ENCODE measurements at regions not wholly inside any gene's neighbourhood (a gene's known extent, or its start where the extent isn't known, plus 50 kb on each side); places are given as distances from the start of the nearest gene placed in this dataset.

DNA sequence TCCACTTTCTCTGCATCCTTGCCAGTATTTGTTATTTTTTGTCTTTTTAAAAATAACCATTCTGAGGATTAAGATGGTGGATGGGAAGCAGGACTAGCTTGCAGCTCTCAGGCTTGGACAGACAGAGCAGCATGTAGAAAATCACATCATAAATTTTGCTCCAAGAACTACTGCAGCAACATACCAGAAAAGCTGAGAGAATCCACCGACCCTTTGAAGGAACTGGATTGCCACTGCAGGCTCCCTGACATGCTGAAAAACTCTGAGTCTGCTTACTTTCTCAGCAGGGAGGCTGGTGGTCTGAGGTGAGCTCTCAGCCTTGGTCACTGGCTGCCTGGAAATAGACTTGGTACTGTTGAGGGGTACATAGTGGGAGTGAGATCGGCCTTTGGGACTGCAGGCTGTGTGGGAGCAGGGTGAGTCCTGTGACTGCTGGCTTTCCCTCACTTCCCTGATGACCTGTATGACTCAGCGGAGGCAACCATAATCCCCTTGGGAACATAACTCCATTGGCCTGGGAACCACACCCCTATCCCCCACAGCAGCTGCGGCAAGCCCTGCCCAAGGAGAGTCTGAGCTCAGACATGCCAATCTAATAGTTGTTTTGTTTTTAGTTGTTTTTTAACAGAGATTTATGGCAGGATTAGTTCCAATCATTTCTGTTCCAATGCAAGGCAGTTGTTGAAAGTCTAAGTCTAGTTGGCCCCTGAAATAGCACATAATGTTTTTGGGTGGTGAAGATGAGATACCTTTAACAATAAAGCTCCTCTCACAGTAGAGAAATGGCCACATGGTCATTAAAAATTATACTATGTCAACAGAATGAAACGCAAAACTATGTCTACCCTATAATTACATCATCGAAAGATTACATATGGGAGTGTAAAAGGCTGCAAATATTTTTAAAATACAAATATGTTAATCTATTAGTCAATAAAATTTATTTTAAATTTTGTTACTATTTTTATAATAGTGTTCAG, 414.2 kb upstream of the CHAC2 start:
- WGBS, 2 experiments (ENCODE audit: low coverage in 1 of 2, low lambda C conversion rate in 2 of 2, missing lambda C conversion rate in 2 of 2), result 27% methylated on average over 6 of the region's 6 CpGs
- no peaks in the 10 kb centered on the region for H3F3A ChIP-seq (ENCODE audit: insufficient read depth)
- DNase-seq, result peak; percentile 52
- H3K27ac ChIP-seq, result no peak overlapping the region
- 0 out of 2 replicates have a peak, but pooled peaks cover 6% of the 10 kb centered on the region for H3K4me1 ChIP-seq (ENCODE audit: insufficient read depth)
- no peaks in the 10 kb centered on the region for H3K27me3 ChIP-seq (replicated peaks; ENCODE audit: insufficient read depth)
- H3K36me3 ChIP-seq (ENCODE audit: low read depth), result no peaks in the 10 kb centered on the region
- H3K4me2 ChIP-seq (ENCODE audit: unreplicated experiment), result no peak overlapping the region
- H3K4me3 ChIP-seq, result no peak overlapping the region
- TF ChIP-seq EZH2phosphoT487 (IDR thresholded peaks at IDR 0.05; ENCODE audit: insufficient read depth, low read depth), result no peak
- no peak for TF ChIP-seq EZH2 (IDR thresholded peaks at IDR 0.05; ENCODE audit: insufficient read depth, poor library complexity, severe bottlenecking)
- in situ Hi-C loops (cut with MboI), result no loop called here
- H3K79me2 ChIP-seq (ENCODE audit: insufficient read depth), result no peaks in the 10 kb centered on the region
- no peaks in the 10 kb centered on the region for H3K9me3 ChIP-seq (ENCODE audit: low read depth)
- no peaks in the 10 kb centered on the region for H3K9me2 ChIP-seq (ENCODE audit: insufficient read depth)
- no peaks in the 10 kb centered on the region for H4K20me1 ChIP-seq (ENCODE audit: insufficient read depth)
- H3K9ac ChIP-seq, result no peak overlapping the region
- H2AFZ ChIP-seq, result no peak overlapping the region

DNA sequence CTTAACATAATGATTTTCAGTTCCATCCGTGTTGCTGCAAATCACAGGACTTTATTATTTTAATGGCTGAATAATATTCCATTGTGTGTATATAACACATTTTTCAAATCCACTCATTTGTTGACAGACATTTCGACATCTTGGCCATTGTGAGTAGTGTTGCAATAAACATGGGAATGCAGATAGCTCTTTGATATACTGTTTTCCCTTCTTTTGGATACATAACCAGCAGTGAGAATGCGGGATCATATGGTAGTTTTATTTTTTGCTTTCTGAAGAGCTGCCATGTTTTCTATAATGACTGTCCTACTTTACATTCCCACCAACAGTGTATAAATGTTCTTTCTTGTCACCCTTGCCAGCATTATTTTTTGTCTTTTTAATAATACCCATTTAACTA, 420.3 kb upstream of the CHAC2 start:
- 45 to 57% methylated on average over 3 of the region's 3 CpGs for WGBS, 2 experiments (ENCODE audit: low coverage in 1 of 2, low lambda C conversion rate in 2 of 2, missing lambda C conversion rate in 2 of 2)
- Histone ChIP-seq H2AFZ (no peak overlapping the region), H4K20me1 (ENCODE audit: insufficient read depth) (no peaks in the 10 kb centered on the region), H3F3A (ENCODE audit: insufficient read depth) (no peaks in the 10 kb centered on the region), H3K9me3 (ENCODE audit: low read depth) (no peaks in the 10 kb centered on the region), H3K4me2 (ENCODE audit: unreplicated experiment) (no peak overlapping the region), H3K27me3 (replicated peaks; ENCODE audit: insufficient read depth) (no peaks in the 10 kb centered on the region; the same call in 1 of the 2 replicates), H3K79me2 (ENCODE audit: insufficient read depth) (no peaks in the 10 kb centered on the region), H3K9ac (no peak overlapping the region), H3K27ac (no peak overlapping the region), H3K36me3 (ENCODE audit: low read depth) (no peaks in the 10 kb centered on the region), H3K4me3 (no peak overlapping the region), H3K4me1 (ENCODE audit: insufficient read depth) (no peaks in the 10 kb centered on the region), H3K9me2 (ENCODE audit: insufficient read depth) (no peaks in the 10 kb centered on the region)
- no peak for DNase-seq
- no peak for TF ChIP-seq EZH2phosphoT487 (IDR thresholded peaks at IDR 0.05; ENCODE audit: insufficient read depth, low read depth)
- no peak for TF ChIP-seq EZH2 (IDR thresholded peaks at IDR 0.05; ENCODE audit: insufficient read depth, poor library complexity, severe bottlenecking)
- in situ Hi-C loops (cut with MboI), result no loop called here

DNA sequence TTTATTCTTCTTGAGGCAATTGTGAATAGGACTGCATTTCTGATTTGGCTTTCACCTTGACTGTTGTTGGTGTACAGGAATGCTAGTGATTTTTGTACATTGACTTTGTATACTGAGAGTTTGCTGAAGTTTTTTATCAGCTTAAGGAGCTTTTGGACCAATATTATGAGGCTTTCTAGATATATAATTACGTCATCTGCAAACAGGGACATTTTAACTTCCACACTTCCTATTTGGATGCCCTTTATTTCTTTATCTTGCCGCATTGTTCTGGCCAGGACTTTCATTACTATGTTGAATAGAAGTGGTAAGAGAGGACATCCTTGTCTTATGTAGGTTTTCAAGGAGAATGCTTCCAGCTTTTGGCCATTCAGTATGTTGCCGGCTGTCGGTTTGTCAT, 425.4 kb upstream of the CHAC2 start:
- DNase-seq, result no peak
- Histone ChIP-seq H3K9ac (no peak overlapping the region), H3F3A (ENCODE audit: insufficient read depth) (no peaks in the 10 kb centered on the region), H3K9me3 (ENCODE audit: low read depth) (no peaks in the 10 kb centered on the region), H3K36me3 (ENCODE audit: low read depth) (no peaks in the 10 kb centered on the region), H3K9me2 (ENCODE audit: insufficient read depth) (no peaks in the 10 kb centered on the region), H4K20me1 (ENCODE audit: insufficient read depth) (no peaks in the 10 kb centered on the region), H3K4me2 (ENCODE audit: unreplicated experiment) (no peak overlapping the region), H3K79me2 (ENCODE audit: insufficient read depth) (no peaks in the 10 kb centered on the region), H2AFZ (no peak overlapping the region), H3K27me3 (replicated peaks; ENCODE audit: insufficient read depth) (no peaks in the 10 kb centered on the region; the same call in 1 of the 2 replicates), H3K27ac (no peak overlapping the region), H3K4me3 (no peak overlapping the region), H3K4me1 (ENCODE audit: insufficient read depth) (no peaks in the 10 kb centered on the region)
- in situ Hi-C loops (cut with MboI), result no loop called here
- TF ChIP-seq EZH2 (IDR thresholded peaks at IDR 0.05; ENCODE audit: insufficient read depth, poor library complexity, severe bottlenecking), result no peak
- TF ChIP-seq EZH2phosphoT487 (IDR thresholded peaks at IDR 0.05; ENCODE audit: insufficient read depth, low read depth), result no peak
- 64 to 66% methylated on average over 4 of the region's 4 CpGs for WGBS, 2 experiments (ENCODE audit: low coverage in 1 of 2, low lambda C conversion rate in 2 of 2, missing lambda C conversion rate in 2 of 2)

DNA sequence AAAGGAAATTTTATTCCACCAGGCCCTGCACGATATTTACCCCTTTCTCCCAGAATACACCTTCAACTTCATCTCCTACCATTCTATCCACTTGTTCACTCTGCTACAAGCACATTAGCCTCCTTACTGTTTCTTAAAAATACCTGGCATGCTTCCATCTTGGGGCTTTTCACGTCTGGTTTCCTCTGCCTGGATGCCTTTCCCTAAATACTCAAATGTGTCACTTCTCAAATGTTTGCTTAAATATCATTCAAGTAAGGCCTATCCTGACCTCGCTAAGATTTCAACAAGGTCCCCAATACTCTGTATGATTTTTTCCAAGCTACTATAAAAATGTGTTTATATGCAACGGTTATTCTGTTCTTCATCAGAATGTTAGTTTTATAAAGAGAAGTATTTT, 433.0 kb upstream of the CHAC2 start:
- Histone ChIP-seq H4K20me1 (ENCODE audit: insufficient read depth) (no peaks in the 10 kb centered on the region), H3K9me2 (ENCODE audit: insufficient read depth) (no peaks in the 10 kb centered on the region), H3K9me3 (ENCODE audit: low read depth) (no peaks in the 10 kb centered on the region), H3K4me2 (ENCODE audit: unreplicated experiment) (no peak overlapping the region), H3K4me3 (no peak overlapping the region), H3K9ac (no peak overlapping the region), H3K36me3 (ENCODE audit: low read depth) (no peaks in the 10 kb centered on the region), H3K27ac (no peak overlapping the region), H3K79me2 (ENCODE audit: insufficient read depth) (no peaks in the 10 kb centered on the region), H2AFZ (no peak overlapping the region), H3K27me3 (replicated peaks; ENCODE audit: insufficient read depth) (no peaks in the 10 kb centered on the region), H3F3A (ENCODE audit: insufficient read depth) (no peaks in the 10 kb centered on the region), H3K4me1 (ENCODE audit: insufficient read depth) (no peaks in the 10 kb centered on the region)
- in situ Hi-C loops (cut with MboI), result no loop called here
- DNase-seq, result no peak
- WGBS, 2 experiments (ENCODE audit: low coverage in 1 of 2, low lambda C conversion rate in 2 of 2, missing lambda C conversion rate in 2 of 2), result 19 to 29% methylated on average over 4 of the region's 4 CpGs
- TF ChIP-seq EZH2 (IDR thresholded peaks at IDR 0.05; ENCODE audit: insufficient read depth, poor library complexity, severe bottlenecking) (no peak), EZH2phosphoT487 (IDR thresholded peaks at IDR 0.05; ENCODE audit: insufficient read depth, low read depth) (no peak)

All from GM23248 (cell line).